ENCODE measurements at regions not wholly inside any gene's neighbourhood (a gene's known extent, or its start where the extent isn't known, plus 50 kb on each side); places are given as distances from the start of the nearest gene placed in this dataset.
"Not testable (repeated sequence)": the region's sequence is repeated elsewhere in the genome, so short reads cannot be mapped to it uniquely, and the experiment has no call there.

DNA sequence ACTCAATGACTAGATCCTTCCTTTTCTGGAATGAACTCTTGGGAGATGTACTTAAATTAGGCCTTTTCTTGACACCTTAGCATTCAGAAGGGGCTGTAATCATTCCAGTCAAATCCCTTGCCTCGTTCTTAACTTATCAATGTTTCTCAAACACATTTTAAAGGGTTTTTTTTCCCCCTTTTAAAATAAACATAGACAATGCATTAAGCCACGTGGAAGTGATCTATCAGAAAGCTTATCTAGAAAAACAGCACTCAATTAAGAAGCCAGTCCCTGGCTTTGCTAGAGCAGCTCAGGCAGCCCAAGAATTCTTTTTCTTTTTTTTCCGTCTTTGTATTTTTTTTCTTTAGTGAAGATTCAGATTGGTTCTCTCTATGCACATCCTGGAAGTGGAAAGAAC is 118.2 kb downstream of the PCDH7 start:
- DNase-seq: no peak

DNA sequence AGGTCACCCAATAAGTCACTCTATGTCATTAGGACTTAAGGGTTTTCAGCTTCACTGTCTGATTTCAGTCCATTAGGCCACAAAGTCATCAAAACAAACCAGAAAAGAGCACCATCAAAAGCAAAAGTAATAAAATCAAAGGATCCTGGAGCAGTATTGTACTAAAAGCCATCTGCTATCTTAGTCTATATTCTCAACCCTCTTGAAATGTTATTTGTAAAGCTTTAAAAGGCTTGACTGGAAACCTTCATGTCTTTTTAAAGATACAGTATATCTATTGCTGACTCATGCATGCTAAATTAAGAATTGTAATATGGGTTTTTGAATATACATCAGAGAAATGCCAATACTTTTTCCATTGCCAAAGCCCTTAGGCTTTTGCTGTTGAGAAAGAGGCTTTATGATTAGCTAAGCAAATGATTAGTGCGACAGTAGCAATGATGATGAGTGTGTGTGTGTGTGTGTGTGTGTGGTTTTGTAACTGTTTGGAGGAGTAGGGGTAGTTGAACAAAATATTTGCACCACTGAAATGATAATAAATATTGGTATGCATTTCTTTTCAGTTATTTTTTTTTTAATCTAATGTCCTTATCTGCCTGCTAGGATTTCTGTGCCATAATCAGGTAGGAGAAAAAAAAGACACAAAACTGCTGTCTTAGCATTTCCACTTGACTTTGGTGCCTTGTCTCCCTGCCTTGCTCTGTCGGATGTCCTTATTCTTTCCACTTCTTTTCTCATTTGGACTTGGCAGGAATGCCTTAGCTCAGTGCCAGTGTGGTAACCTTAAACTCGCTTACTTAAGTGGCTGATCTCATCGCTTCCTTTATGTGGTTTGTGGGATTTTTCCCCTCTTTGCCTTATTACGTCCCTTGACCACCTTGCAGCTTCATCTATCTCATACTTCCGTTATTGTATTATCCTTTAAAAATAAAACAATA is 119.7 kb downstream of the PCDH7 start:
- DNase-seq: no peak

- DNase-seq: no peak
Measured at GRCh38 chr4:30840571-30840970, 120.4 kb downstream of the PCDH7 start.

- DNase-seq: no peak
Measured at GRCh38 chr4:30842142-30842541, 122.0 kb downstream of the PCDH7 start.

DNA sequence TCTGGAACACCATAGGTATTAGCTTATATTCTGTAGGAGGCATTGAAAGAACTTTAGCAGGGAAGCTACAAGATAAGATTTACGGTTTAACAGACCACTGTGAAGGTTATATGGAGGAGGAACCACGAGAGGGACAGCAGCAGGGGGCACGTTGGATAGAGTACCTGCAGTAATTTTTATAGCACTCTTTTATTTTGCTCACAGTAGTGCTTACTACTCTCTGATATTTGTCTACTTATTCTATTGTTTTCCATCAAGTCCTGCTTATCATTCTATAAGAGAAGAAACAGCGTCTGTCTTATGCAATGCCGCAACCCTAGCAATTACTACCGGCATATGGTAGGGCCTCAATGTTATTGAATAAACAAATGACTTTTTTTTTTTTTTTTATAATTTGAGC is 122.5 kb downstream of the PCDH7 start:
- no peak for DNase-seq

- no peak for DNase-seq
Measured at GRCh38 chr4:30844861-30845582, 124.9 kb downstream of the PCDH7 start.

- no peak for DNase-seq
Measured at GRCh38 chr4:30847167-30847566, 127.0 kb downstream of the PCDH7 start.

GRCh38 chr4:30847958-30848357 is 127.8 kb downstream of the PCDH7 start:
- no peak for DNase-seq

GRCh38 chr4:30854531-30854930 is 134.4 kb downstream of the PCDH7 start:
- DNase-seq: no peak

- no peak for DNase-seq
Measured at GRCh38 chr4:30855232-30855631, 135.1 kb downstream of the PCDH7 start.

GRCh38 chr4:30856795-30857564 is 136.8 kb downstream of the PCDH7 start:
- no peak for DNase-seq

- DNase-seq: no peak
Measured at GRCh38 chr4:30860978-30861377, 140.8 kb downstream of the PCDH7 start.

GRCh38 chr4:30862196-30862595 is 142.0 kb downstream of the PCDH7 start:
- no peak for DNase-seq

GRCh38 chr4:30863021-30863420 is 142.9 kb downstream of the PCDH7 start:
- no peak for DNase-seq

- DNase-seq: no peak
Measured at GRCh38 chr4:30865691-30866090, 145.5 kb downstream of the PCDH7 start.

GRCh38 chr4:30866346-30866745 is 146.2 kb downstream of the PCDH7 start:
- no peak for DNase-seq

DNA sequence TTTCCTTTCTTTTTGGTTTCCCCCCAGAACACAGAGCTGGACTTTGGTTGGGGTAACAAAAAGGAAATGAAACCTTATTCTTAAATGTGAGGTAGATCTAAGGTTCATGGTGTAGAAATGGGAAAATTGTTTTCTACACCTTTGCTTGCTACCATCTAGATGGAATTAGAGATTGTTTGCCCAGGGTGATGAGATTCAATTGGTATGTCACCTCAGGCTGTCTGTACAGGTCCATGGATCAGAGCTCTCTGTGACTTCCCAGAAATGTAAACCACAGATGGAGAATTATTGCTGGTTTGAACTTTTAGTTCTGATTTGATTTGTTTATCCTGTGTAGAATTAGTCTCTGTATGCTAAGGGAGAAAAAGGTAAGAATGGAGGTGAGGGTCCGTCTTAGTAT is 146.7 kb downstream of the PCDH7 start:
- DNase-seq: no peak

- DNase-seq: no peak
Measured at GRCh38 chr4:30867427-30867826, 147.3 kb downstream of the PCDH7 start.

GRCh38 chr4:30868111-30868895 is 148.1 kb downstream of the PCDH7 start:
- no peak for DNase-seq

DNA sequence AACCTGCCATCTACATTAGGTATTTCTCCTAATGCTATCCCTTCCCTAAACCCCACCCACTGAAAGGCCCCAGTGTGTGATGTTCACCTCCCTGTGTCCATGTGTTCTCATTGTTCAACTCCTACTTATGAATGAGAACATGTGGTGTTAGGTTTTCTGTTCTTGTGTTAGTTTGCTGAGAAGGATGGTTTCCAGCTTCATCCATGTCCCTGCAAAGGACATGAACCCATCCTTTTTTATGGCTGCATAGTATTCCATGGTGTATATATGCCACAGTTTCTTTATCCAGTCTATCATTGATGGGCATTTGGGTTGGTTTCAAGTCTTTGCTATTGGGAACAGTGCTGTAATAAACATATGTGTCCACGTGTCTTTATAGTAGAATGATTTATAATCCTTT is 149.2 kb downstream of the PCDH7 start:
- not testable (repeated sequence) for DNase-seq

DNA sequence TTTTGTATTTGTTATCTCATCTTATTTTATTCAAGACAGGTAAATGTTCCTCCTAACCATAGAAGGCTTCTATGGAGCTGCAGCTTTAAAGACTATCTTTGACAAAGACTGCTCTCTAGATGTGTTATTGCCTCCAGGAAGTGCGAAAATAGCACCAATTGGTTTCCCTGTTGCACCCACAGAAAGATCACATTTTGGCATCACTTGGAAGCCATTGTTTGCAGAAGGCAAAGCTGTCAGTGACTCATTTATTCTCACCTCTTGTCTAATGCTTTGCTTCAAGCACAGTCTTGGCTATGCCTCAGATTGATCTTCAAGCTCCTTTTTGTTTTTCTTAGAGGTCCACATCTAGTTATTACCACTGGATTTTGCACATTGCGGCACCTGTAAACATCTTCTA is 150.3 kb downstream of the PCDH7 start:
- DNase-seq: no peak

- DNase-seq: no peak
Measured at GRCh38 chr4:30875658-30876269, 155.6 kb downstream of the PCDH7 start.
